Ishikawa (cell line): ENCODE measurements at regions not wholly inside any gene's neighbourhood (a gene's known extent, or its start where the extent isn't known, plus 50 kb on each side); places are given as distances from the start of the nearest gene placed in this dataset.
A peak's percentile ranks its signal among the peaks of the same experiment; 100 is the strongest.

Source experiments
- CEBPB ChIP-seq: IDR thresholded peaks from 2 replicates; pipeline ENCODE4 v1.6.1; 2012
- CREB1 ChIP-seq: IDR thresholded peaks from 2 replicates; pipeline ENCODE4 v1.6.1; 2012; ENCODE audit warnings: low read depth
- EGR1 ChIP-seq: IDR thresholded peaks from 2 replicates; pipeline ENCODE4 v1.6.1; 2012
- EP300 ChIP-seq: IDR thresholded peaks from 2 replicates; pipeline ENCODE4 v1.6.1; 2012; ENCODE audit warnings: borderline replicate concordance
- FOXM1 ChIP-seq: IDR thresholded peaks from 2 replicates; pipeline ENCODE4 v1.6.1; 2012; ENCODE audit warnings: low read depth, borderline replicate concordance
- NFIC ChIP-seq: IDR thresholded peaks from 2 replicates; pipeline ENCODE4 v1.6.1; 2012
- RAD21 ChIP-seq: IDR thresholded peaks from 2 replicates; pipeline ENCODE4 v1.6.1; 2012; ENCODE audit warnings: low read depth
- TAF1 ChIP-seq: IDR thresholded peaks from 2 replicates; pipeline ENCODE4 v1.6.1; 2012; ENCODE audit warnings: low read depth, mild to moderate bottlenecking
- TCF12 ChIP-seq: IDR thresholded peaks from 2 replicates; pipeline ENCODE4 v1.6.1; 2012; ENCODE audit warnings: low read depth
- TEAD4 ChIP-seq: IDR thresholded peaks from 2 replicates; pipeline ENCODE4 v1.6.1; 2012
- YY1 ChIP-seq: IDR thresholded peaks from 2 replicates; pipeline ENCODE4 v1.6.1; 2012; ENCODE audit warnings: low read depth
- ZBTB7A ChIP-seq: IDR thresholded peaks from 2 replicates; pipeline ENCODE4 v1.6.1; 2012; ENCODE audit warnings: low read depth
- TF ChIP-seq, protein P1 (sequence below): IDR thresholded peaks from 2 replicates; pipeline ENCODE4 v1.6.1; 2012
- TF ChIP-seq, protein P2 (sequence below): IDR thresholded peaks from 2 replicates; pipeline ENCODE4 v1.6.1; 2012; ENCODE audit warnings: low read depth, mild to moderate bottlenecking
- TF ChIP-seq, protein P3 (sequence below): IDR thresholded peaks from 2 replicates; pipeline ENCODE4 v1.6.1; 2012

DNA sequence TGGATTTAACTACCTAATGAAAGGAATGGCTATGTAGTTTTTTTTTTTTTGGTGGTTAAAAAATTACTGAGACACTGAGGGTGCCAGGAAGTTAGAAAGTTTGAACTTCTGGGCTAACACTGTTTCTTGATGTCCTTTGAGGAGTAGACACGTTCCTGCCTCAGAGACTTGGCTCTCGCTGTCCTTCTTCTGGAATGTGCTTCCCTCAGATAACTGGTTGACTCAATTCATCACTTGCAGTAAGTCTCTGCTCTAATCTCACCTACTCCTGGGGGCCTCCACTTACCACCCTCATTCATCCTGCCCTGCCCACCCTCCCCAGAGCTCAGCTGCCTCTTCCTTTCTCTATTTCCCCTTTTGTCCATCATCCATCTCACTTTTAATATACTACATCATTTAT, 167.0 kb downstream of the YTHDC2 start:
- no peak for TF ChIP-seq ZBTB7A
- no peak for TF ChIP-seq CREB1
- TF ChIP-seq CEBPB: no peak
- TF ChIP-seq TCF12: no peak
- no peak for TF ChIP-seq TEAD4
- TF ChIP-seq YY1: no peak
- no peak for TF ChIP-seq TAF1
- TF ChIP-seq, protein P1, sequence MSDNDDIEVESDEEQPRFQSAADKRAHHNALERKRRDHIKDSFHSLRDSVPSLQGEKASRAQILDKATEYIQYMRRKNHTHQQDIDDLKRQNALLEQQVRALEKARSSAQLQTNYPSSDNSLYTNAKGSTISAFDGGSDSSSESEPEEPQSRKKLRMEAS: no peak
- no peak for TF ChIP-seq FOXM1
- TF ChIP-seq NFIC: no peak
- TF ChIP-seq, protein P2, sequence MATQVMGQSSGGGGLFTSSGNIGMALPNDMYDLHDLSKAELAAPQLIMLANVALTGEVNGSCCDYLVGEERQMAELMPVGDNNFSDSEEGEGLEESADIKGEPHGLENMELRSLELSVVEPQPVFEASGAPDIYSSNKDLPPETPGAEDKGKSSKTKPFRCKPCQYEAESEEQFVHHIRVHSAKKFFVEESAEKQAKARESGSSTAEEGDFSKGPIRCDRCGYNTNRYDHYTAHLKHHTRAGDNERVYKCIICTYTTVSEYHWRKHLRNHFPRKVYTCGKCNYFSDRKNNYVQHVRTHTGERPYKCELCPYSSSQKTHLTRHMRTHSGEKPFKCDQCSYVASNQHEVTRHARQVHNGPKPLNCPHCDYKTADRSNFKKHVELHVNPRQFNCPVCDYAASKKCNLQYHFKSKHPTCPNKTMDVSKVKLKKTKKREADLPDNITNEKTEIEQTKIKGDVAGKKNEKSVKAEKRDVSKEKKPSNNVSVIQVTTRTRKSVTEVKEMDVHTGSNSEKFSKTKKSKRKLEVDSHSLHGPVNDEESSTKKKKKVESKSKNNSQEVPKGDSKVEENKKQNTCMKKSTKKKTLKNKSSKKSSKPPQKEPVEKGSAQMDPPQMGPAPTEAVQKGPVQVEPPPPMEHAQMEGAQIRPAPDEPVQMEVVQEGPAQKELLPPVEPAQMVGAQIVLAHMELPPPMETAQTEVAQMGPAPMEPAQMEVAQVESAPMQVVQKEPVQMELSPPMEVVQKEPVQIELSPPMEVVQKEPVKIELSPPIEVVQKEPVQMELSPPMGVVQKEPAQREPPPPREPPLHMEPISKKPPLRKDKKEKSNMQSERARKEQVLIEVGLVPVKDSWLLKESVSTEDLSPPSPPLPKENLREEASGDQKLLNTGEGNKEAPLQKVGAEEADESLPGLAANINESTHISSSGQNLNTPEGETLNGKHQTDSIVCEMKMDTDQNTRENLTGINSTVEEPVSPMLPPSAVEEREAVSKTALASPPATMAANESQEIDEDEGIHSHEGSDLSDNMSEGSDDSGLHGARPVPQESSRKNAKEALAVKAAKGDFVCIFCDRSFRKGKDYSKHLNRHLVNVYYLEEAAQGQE: no peak
- TF ChIP-seq EP300: no peak
- no peak for TF ChIP-seq RAD21
- TF ChIP-seq, protein P3, sequence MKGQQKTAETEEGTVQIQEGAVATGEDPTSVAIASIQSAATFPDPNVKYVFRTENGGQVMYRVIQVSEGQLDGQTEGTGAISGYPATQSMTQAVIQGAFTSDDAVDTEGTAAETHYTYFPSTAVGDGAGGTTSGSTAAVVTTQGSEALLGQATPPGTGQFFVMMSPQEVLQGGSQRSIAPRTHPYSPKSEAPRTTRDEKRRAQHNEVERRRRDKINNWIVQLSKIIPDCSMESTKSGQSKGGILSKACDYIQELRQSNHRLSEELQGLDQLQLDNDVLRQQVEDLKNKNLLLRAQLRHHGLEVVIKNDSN: no peak
- no peak for TF ChIP-seq EGR1

DNA sequence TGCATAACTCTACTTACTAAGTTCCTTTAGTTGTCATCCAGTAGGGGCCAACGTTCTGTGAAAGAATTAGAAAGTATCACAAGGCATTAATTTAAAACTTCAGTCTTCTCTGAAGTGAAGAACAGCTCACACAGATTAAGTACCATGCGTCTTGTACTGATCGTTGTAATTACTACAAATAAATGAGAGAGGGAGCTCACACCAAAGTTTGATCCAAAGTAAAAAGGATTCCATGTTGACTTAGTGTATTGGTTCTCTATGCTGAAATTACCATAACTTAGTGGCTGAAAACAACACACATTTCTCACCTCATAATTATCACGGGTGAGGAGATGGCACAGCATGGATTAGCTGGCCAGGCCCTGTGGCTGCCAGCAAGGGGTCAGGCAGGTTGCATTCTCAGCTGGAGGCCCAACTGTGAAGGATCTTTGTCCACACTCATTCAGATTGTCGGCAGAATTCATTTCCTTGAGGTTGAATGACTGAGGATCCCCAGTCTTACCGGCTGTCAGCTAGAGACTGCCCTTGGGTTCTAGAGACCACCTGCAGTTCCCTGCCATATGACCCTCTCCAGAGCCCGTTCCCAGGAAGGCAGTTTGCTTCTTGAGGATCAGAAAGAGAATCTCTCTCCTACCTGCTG, 169.1 kb downstream of the YTHDC2 start:
- TF ChIP-seq RAD21 (peak; percentile 43), TAF1 (no peak)
- TF ChIP-seq, protein P3: no peak

DNA sequence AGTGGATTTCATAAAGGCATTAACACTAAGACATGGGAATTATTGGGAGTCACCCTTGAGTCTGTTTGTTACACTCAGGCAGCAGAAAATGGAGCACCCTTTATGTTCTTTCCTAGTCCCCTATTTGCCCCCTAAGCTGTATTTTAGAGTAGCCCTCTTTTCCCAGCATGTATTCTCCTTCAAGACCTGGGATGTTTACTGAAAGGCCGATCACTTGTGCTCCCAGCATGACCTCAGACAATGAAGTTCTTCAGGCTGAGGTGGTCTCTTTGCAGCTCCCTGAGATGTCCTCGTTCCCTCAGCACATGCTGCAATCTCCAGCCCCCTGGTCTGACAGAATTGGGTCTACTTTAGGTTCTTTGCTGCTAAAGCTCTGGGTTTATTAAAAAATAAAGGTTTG, 169.7 kb downstream of the YTHDC2 start:
- TF ChIP-seq, protein P1: no peak
- TF ChIP-seq NFIC: no peak
- no peak for TF ChIP-seq RAD21
- TF ChIP-seq, protein P2: no peak
- no peak for TF ChIP-seq TAF1
- TF ChIP-seq, protein P3: no peak
- TF ChIP-seq TCF12: no peak
- no peak for TF ChIP-seq CEBPB
- no peak for TF ChIP-seq YY1
- no peak for TF ChIP-seq EGR1
- no peak for TF ChIP-seq CREB1
- TF ChIP-seq FOXM1: no peak
- TF ChIP-seq ZBTB7A: no peak
- TF ChIP-seq EP300: no peak
- no peak for TF ChIP-seq TEAD4

DNA sequence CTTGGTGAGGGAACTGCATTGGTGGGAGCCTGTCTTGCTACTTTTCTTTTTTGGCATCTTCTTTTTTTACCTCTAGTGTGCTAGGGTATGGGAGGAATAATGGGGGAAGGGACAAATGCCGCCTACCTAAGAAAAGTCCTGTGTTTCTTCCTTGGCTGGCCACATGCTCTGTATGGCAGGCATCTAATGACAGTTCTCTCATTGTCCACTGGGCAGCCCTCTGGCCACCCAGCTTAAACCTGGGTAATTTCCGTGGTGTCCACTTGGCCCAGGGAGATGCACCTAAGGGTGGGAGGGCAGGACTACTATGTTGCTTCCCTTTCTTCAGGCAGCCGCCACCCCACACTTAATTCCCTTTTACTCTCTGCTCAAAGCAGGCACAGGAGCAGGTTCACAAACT, 173.1 kb downstream of the YTHDC2 start:
- TF ChIP-seq TEAD4: no peak
- no peak for TF ChIP-seq TAF1
- no peak for TF ChIP-seq CREB1
- TF ChIP-seq, protein P1: no peak
- no peak for TF ChIP-seq FOXM1
- no peak for TF ChIP-seq ZBTB7A
- TF ChIP-seq NFIC: no peak
- TF ChIP-seq RAD21: no peak
- TF ChIP-seq CEBPB: no peak
- TF ChIP-seq TCF12: no peak
- no peak for TF ChIP-seq YY1
- TF ChIP-seq EP300: no peak
- no peak for TF ChIP-seq EGR1

DNA sequence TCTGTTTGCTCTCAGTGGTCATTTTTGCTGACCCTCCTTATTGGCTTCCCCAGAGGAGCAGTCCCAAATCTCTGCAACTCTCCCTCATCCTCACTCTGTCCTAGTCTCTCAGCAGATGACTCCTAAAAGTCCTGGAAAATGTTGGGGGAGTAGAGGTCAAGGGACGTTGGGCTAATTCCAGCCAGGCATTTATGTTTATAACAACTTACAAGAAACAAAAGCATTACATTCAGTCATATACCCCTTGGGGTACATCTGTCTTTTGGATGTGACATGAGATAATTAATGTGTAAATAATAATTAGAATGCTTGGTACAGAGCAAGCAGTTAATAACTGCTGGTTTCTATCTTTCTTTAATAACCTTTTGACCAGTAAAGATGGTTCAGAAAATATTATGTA, 176.2 kb downstream of the YTHDC2 start:
- no peak for TF ChIP-seq RAD21
- TF ChIP-seq, protein P1: no peak
- TF ChIP-seq CREB1: no peak
- TF ChIP-seq ZBTB7A: no peak
- TF ChIP-seq FOXM1: no peak
- no peak for TF ChIP-seq YY1
- TF ChIP-seq, protein P3: no peak
- TF ChIP-seq EP300: no peak
